T-helper 2 cell treated with Interferon-gamma antibody and Interleukin-4, amounts not matched to agents 5 μg/mL and 100 μg/mL, for 36 hours (primary cell): ENCODE measurements at regions not wholly inside any gene's neighbourhood (a gene's known extent, or its start where the extent isn't known, plus 50 kb on each side); places are given as distances from the start of the nearest gene placed in this dataset.

Experiments
- DNase-seq: peaks from one replicate; pipeline ENCODE4 v3.0.0; 2021; ENCODE audit warnings: low spot score
- H3K27ac Mint-ChIP-seq: one replicate; pipeline ENCODE4 v1.8.0; 2021; ENCODE audit warnings: mild to moderate bottlenecking, mixed read lengths
- H3K27me3 Mint-ChIP-seq: one replicate; pipeline ENCODE4 v1.8.0; 2021; ENCODE audit warnings: low read depth, mixed read lengths
- H3K36me3 Mint-ChIP-seq: one replicate; pipeline ENCODE4 v1.8.0; 2021; ENCODE audit warnings: low read depth, mixed read lengths
- H3K4me1 Mint-ChIP-seq: one replicate; pipeline ENCODE4 v1.8.0; 2021; ENCODE audit warnings: low read depth, mixed read lengths
- H3K4me3 Mint-ChIP-seq: one replicate; pipeline ENCODE4 v1.8.0; 2022; ENCODE audit warnings: mild to moderate bottlenecking, moderate library complexity, mixed read lengths
- H3K9me3 Mint-ChIP-seq: one replicate; pipeline ENCODE4 v1.8.0; 2021; ENCODE audit warnings: mixed read lengths

DNA sequence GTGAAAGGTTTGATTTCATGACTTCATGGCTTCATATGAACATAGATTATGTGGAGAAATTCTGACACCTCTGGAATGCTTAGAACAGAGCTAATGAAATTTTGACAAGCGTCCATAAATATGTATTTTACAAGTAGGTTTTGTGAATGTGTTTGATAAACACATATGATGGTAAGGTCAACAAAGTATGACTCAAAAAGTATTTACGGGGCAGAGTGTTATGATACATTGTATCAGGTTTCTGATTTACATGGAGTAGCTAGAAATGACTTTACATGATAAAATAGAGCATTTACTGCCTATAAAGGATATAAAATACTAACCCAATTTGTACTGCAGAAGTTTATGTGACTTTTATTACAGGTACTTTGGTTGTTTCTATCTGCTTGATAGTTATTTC is 206.3 kb downstream of the MDFIC start:
- Mint-ChIP-seq H3K27me3 (peaks cover 4% of the 10 kb centered on the region), H3K4me3 (no peak overlapping the region), H3K9me3 (peaks cover 11% of the 10 kb centered on the region), H3K27ac (no peak overlapping the region), H3K36me3 (peaks cover under 1% of the 10 kb centered on the region), H3K4me1 (peaks cover 6% of the 10 kb centered on the region)
- no peak for DNase-seq

DNA sequence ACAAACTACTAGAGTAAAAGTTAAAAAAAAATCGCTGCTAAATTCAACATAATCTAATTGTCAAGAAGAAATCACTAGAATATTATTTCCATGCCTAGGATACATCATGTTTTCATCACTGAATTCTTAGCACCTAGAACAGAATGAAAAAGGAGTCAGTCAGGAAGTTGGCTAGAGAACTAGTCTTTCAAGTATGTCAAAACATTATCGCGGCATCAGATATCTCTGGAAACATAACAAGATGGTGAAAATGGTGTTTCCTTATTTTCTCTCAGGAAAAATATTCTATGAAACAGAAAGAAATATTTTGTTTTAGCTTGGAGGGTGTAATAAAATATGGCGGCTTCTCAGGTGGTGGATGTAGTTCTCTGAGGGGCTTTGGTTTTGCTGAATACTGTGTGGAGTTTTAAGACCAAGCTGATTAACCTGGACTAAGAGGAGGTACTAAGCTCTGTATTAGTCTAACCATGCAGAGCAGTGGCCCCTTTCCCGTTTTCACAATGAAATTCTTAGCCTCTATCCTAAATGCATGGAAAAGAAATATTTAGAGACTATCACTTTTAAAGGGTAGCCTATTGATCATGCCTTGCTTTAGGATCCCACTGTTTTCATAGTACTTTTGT is 205.6 kb downstream of the MDFIC start:
- Mint-ChIP-seq H3K4me3 (no peak overlapping the region), H3K27ac (no peak overlapping the region), H3K4me1 (peaks cover 6% of the 10 kb centered on the region), H3K9me3 (peaks cover 9% of the 10 kb centered on the region), H3K27me3 (peaks cover 4% of the 10 kb centered on the region), H3K36me3 (no peaks in the 10 kb centered on the region)
- no peak for DNase-seq

- Mint-ChIP-seq H3K27me3 (peaks cover 4% of the 10 kb centered on the region), H3K9me3 (peaks cover 3% of the 10 kb centered on the region), H3K4me3 (no peak overlapping the region), H3K27ac (no peak overlapping the region), H3K4me1 (peaks cover 10% of the 10 kb centered on the region), H3K36me3 (no peaks in the 10 kb centered on the region)
- DNase-seq, result no peak
These were observed 203.9 kb downstream of the MDFIC start for GRCh38 chr7:115125750-115126149.

DNA sequence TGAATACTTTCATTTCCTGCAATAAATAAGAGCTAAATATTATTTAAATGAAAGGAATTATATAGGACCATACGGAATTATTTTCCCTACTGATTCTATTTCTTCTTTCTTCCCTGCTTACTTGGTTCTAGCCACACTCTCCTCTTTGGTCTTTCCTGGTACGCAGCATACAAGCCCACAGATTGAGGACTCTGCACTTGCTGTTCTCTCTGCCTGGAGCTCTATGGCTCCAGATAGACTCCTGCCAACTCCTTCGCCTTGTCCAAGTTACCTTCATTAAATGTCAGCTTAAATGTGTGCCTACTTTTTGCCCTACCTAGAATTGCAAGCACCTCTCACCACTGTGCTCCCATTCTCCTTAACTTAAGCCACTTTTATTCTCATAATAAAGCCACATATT is 203.4 kb downstream of the MDFIC start:
- no peak for DNase-seq
- H3K4me3 Mint-ChIP-seq, result no peak overlapping the region
- H3K9me3 Mint-ChIP-seq, result peaks cover 3% of the 10 kb centered on the region
- H3K36me3 Mint-ChIP-seq, result no peaks in the 10 kb centered on the region
- no peak overlapping the region for H3K27ac Mint-ChIP-seq
- peaks cover 4% of the 10 kb centered on the region for H3K27me3 Mint-ChIP-seq
- peaks cover 10% of the 10 kb centered on the region for H3K4me1 Mint-ChIP-seq

DNA sequence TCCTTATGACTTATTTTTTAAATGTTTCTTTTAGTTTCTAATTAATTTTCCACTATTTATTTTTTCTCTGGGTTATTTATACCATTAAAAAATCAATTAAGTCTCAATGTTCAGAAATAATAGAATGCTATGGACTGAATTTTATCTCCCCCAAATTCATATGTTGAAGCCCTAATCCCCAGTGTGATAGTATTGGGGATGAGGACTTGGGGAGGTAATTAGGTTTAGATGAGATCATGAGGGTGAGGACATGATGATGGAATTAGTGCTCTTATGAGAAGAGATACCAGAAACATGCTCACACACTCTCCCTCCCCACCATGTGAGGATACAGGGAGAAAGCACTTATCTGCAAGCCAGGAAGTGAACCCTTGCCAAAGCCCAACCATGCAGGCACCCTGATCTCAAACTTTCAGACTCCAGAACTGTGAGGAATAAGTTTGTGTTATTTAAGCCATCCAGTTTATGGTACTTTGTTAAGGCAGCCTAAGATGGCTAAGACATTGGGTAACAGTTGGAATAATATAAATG is 202.6 kb downstream of the MDFIC start:
- peaks cover 10% of the 10 kb centered on the region for H3K4me1 Mint-ChIP-seq
- H3K9me3 Mint-ChIP-seq, result peaks cover 2% of the 10 kb centered on the region
- no peak overlapping the region for H3K4me3 Mint-ChIP-seq
- H3K27me3 Mint-ChIP-seq, result peaks cover 2% of the 10 kb centered on the region
- no peak overlapping the region for H3K27ac Mint-ChIP-seq
- no peaks in the 10 kb centered on the region for H3K36me3 Mint-ChIP-seq
- DNase-seq, result no peak

DNA sequence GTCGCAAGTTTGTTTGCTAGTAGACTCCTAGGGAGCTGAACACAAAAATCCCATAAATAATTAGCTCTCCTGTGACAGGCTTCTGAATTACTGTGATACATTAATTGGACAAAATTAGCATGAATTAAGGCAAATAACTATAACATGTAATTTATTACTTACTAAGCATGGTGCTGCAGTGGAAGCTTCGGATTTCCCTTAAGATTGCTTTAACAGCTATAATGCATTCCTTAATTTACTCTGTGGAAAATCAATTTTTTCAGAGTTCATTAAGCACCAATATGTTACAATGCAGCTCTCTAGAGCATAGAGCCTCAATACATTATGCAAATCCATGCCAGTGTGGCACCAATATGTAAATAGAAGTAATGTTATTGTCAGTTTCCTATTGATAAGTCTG is 201.5 kb downstream of the MDFIC start:
- Mint-ChIP-seq H3K4me1 (peaks cover 10% of the 10 kb centered on the region), H3K9me3 (no peaks in the 10 kb centered on the region), H3K27ac (no peak overlapping the region), H3K27me3 (no peaks in the 10 kb centered on the region), H3K4me3 (no peak overlapping the region), H3K36me3 (no peaks in the 10 kb centered on the region)
- no peak for DNase-seq

DNA sequence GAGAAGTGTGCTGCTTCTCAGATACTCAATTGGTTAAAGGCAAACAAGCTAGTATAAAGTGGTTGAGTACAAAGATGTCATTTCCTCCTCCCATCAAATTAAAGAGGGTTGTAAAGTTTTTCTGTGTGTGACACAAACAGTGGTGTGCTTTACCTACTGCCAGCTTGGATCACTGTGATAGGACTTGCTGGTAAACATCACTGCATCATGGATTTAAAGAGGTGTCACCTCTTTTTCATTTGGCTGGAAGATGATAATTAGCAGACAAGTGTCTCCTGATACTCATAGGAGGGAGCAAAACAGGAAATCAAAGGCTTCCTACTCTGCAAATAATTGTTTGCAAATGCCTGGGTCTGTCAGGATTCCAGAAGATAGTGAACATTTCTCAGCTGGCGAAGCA is 200.5 kb downstream of the MDFIC start:
- DNase-seq, result no peak
- H3K27me3 Mint-ChIP-seq, result peaks cover 2% of the 10 kb centered on the region
- no peak overlapping the region for H3K27ac Mint-ChIP-seq
- H3K9me3 Mint-ChIP-seq, result no peaks in the 10 kb centered on the region
- H3K4me3 Mint-ChIP-seq, result no peak overlapping the region
- H3K36me3 Mint-ChIP-seq, result no peaks in the 10 kb centered on the region
- H3K4me1 Mint-ChIP-seq, result peaks cover 8% of the 10 kb centered on the region

- DNase-seq, result no peak
- no peaks in the 10 kb centered on the region for H3K36me3 Mint-ChIP-seq
- H3K27ac Mint-ChIP-seq, result no peak overlapping the region
- H3K9me3 Mint-ChIP-seq, result no peaks in the 10 kb centered on the region
- H3K27me3 Mint-ChIP-seq, result peaks cover 17% of the 10 kb centered on the region
- peaks cover 4% of the 10 kb centered on the region for H3K4me1 Mint-ChIP-seq
- H3K4me3 Mint-ChIP-seq, result no peak overlapping the region
These were observed 195.9 kb downstream of the MDFIC start for GRCh38 chr7:115117748-115118147.

GRCh38 chr7:115116773-115117715 is 195.2 kb downstream of the MDFIC start:
- DNase-seq, result no peak
- peaks cover 19% of the 10 kb centered on the region for H3K27me3 Mint-ChIP-seq
- H3K4me3 Mint-ChIP-seq, result no peak overlapping the region
- H3K27ac Mint-ChIP-seq, result no peak overlapping the region
- no peaks in the 10 kb centered on the region for H3K9me3 Mint-ChIP-seq
- H3K36me3 Mint-ChIP-seq, result no peaks in the 10 kb centered on the region
- H3K4me1 Mint-ChIP-seq, result peaks cover under 1% of the 10 kb centered on the region

GRCh38 chr7:115113776-115114175 is 191.9 kb downstream of the MDFIC start:
- H3K9me3 Mint-ChIP-seq, result no peaks in the 10 kb centered on the region
- peaks cover 24% of the 10 kb centered on the region for H3K27me3 Mint-ChIP-seq
- no peak overlapping the region for H3K27ac Mint-ChIP-seq
- H3K36me3 Mint-ChIP-seq, result no peaks in the 10 kb centered on the region
- DNase-seq, result no peak
- H3K4me1 Mint-ChIP-seq, result no peaks in the 10 kb centered on the region
- H3K4me3 Mint-ChIP-seq, result no peak overlapping the region

DNA sequence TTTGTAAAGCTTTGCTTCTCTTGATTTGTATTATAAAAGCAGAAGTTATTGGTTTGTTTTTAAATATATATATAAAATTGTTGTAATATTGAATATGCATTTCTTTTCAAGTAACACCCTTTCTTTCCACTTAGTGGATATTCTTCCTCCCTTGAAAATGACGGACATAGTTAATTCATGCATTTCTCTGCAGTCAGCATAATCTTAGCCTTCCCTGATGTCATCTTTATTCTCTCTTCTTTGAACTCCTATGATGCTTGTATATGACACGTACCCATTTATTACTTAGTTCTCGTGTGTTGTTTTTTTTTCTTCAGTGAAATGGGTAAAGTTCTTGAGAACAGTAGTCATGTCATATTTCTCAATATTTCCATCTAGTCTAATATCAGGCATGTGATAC is 191.2 kb downstream of the MDFIC start:
- H3K27me3 Mint-ChIP-seq, result peaks cover 22% of the 10 kb centered on the region
- no peak overlapping the region for H3K4me3 Mint-ChIP-seq
- no peaks in the 10 kb centered on the region for H3K36me3 Mint-ChIP-seq
- H3K4me1 Mint-ChIP-seq, result no peaks in the 10 kb centered on the region
- no peaks in the 10 kb centered on the region for H3K9me3 Mint-ChIP-seq
- H3K27ac Mint-ChIP-seq, result no peak overlapping the region
- no peak for DNase-seq

- Mint-ChIP-seq H3K27me3 (peaks cover 15% of the 10 kb centered on the region), H3K27ac (no peak overlapping the region), H3K36me3 (no peaks in the 10 kb centered on the region), H3K4me3 (no peak overlapping the region), H3K9me3 (peaks cover 5% of the 10 kb centered on the region), H3K4me1 (no peaks in the 10 kb centered on the region)
- no peak for DNase-seq
These were observed 188.6 kb downstream of the MDFIC start for GRCh38 chr7:115110523-115110922.

- no peak for DNase-seq
- Mint-ChIP-seq H3K4me3 (no peak overlapping the region), H3K27me3 (peaks cover 3% of the 10 kb centered on the region), H3K27ac (no peak overlapping the region), H3K36me3 (no peaks in the 10 kb centered on the region), H3K9me3 (peaks cover 5% of the 10 kb centered on the region), H3K4me1 (no peaks in the 10 kb centered on the region)
These were observed 184.4 kb downstream of the MDFIC start for GRCh38 chr7:115106316-115106715.

- peaks cover 7% of the 10 kb centered on the region for H3K27me3 Mint-ChIP-seq
- no peaks in the 10 kb centered on the region for H3K4me1 Mint-ChIP-seq
- H3K36me3 Mint-ChIP-seq, result no peaks in the 10 kb centered on the region
- no peak for DNase-seq
- H3K27ac Mint-ChIP-seq, result no peak overlapping the region
- H3K9me3 Mint-ChIP-seq, result peaks cover 5% of the 10 kb centered on the region
- no peak overlapping the region for H3K4me3 Mint-ChIP-seq
These were observed 180.8 kb downstream of the MDFIC start for GRCh38 chr7:115102738-115103137.
